IMR-90 (cell line): ENCODE measurements at regions not wholly inside any gene's neighbourhood (a gene's known extent, or its start where the extent isn't known, plus 50 kb on each side); places are given as distances from the start of the nearest gene placed in this dataset.

Source experiments
- CEBPB ChIP-seq: IDR thresholded peaks from 2 replicates; pipeline ENCODE4 v1.6.1; 2012; ENCODE audit warnings: low read depth, low read length, improper control_type of control experiment
- CHD1 ChIP-seq: IDR thresholded peaks from 2 replicates; pipeline ENCODE4 v1.6.1; 2012; ENCODE audit warnings: low read depth, low read length, improper control_type of control experiment
- CTCF ChIP-seq: conservative IDR thresholded peaks from 2 replicates; pipeline ENCODE4 v1.5.1; 2012; ENCODE audit warnings: mild to moderate bottlenecking, low read depth, low read length, improper control_type of control experiment
- MAFK ChIP-seq: IDR thresholded peaks from 2 replicates; pipeline ENCODE4 v1.6.1; 2012; ENCODE audit warnings: low read depth, low read length, improper control_type of control experiment
- NFE2L2 ChIP-seq: fragments of 150-350 bp; IDR thresholded peaks from 2 replicates; pipeline ENCODE4 v1.6.1; 2016; ENCODE audit warnings: low read depth, mild to moderate bottlenecking, low read length
- POLR2A ChIP-seq: IDR thresholded peaks from 2 replicates; pipeline ENCODE4 v1.6.1; 2012; ENCODE audit warnings: mild to moderate bottlenecking, low read depth, low read length

GRCh38 chr5:54745599-54745998, 228.0 kb downstream of the SNX18 start:
- TF ChIP-seq CTCF = no peak
- TF ChIP-seq NFE2L2 = no peak
- no peak for TF ChIP-seq CHD1
- TF ChIP-seq CEBPB = no peak
- TF ChIP-seq MAFK = no peak
- no peak for TF ChIP-seq POLR2A
